ENCODE measurements at regions not wholly inside any gene's neighbourhood (a gene's known extent, or its start where the extent isn't known, plus 50 kb on each side); places are given as distances from the start of the nearest gene placed in this dataset.

GRCh38 chr1:113216664-113217063, 143.7 kb downstream of the LRIG2 start:
- no peak for DNase-seq
- intact Hi-C loops (cut with DNase I) = no loop called here
- no peak for ATAC-seq (ENCODE audit: poor library complexity)

GRCh38 chr1:113217447-113218208, 144.6 kb downstream of the LRIG2 start:
- ATAC-seq (ENCODE audit: poor library complexity) (no peak), DNase-seq (no peak)
- intact Hi-C loops (cut with DNase I) = no loop called here

GRCh38 chr1:113219377-113219776, 146.4 kb downstream of the LRIG2 start:
- ATAC-seq (ENCODE audit: poor library complexity) (no peak), DNase-seq (no peak)
- intact Hi-C loops (cut with DNase I) = no loop called here

- intact Hi-C loops (cut with DNase I) = no loop called here
- no peak for ATAC-seq (ENCODE audit: poor library complexity)
- no peak for DNase-seq
Measured at GRCh38 chr1:113219828-113220227, 146.8 kb downstream of the LRIG2 start.

- no peak for DNase-seq
- ATAC-seq (ENCODE audit: poor library complexity) = no peak
- intact Hi-C loops (cut with DNase I) = no loop called here
Measured at GRCh38 chr1:113223040-113223439, 150.0 kb downstream of the LRIG2 start.

- intact Hi-C loops (cut with DNase I) = no loop called here
- ATAC-seq (ENCODE audit: poor library complexity) (peak; percentile 91), DNase-seq (peak; percentile 69)
Measured at GRCh38 chr1:113223546-113223945, 150.5 kb downstream of the LRIG2 start.

GRCh38 chr1:113226148-113226547, 153.2 kb downstream of the LRIG2 start:
- intact Hi-C loops (cut with DNase I) = no loop called here
- ATAC-seq (ENCODE audit: poor library complexity) (peak; percentile 72), DNase-seq (peak; percentile 42)

GRCh38 chr1:113231866-113232265, 158.4 kb upstream of the MAGI3 start:
- no peak for DNase-seq
- intact Hi-C loops (cut with DNase I) = no loop called here
- ATAC-seq (ENCODE audit: poor library complexity) = no peak

GRCh38 chr1:113233441-113233840, 156.9 kb upstream of the MAGI3 start:
- DNase-seq (no peak), ATAC-seq (ENCODE audit: poor library complexity) (no peak)
- intact Hi-C loops (cut with DNase I) = no loop called here

GRCh38 chr1:113241237-113241636, 149.1 kb upstream of the MAGI3 start:
- intact Hi-C loops (cut with DNase I) = no loop called here
- ATAC-seq (ENCODE audit: poor library complexity) (no peak), DNase-seq (no peak)

- no peak for ATAC-seq (ENCODE audit: poor library complexity)
- DNase-seq = no peak
- intact Hi-C loops (cut with DNase I) = no loop called here
Measured at GRCh38 chr1:113242481-113242880, 147.8 kb upstream of the MAGI3 start.

- intact Hi-C loops (cut with DNase I) = no loop called here
- ATAC-seq (ENCODE audit: poor library complexity) = no peak
- no peak for DNase-seq
Measured at GRCh38 chr1:113243529-113243928, 146.8 kb upstream of the MAGI3 start.

GRCh38 chr1:113244112-113244820, 146.0 kb upstream of the MAGI3 start:
- DNase-seq (no peak), ATAC-seq (ENCODE audit: poor library complexity) (no peak)
- intact Hi-C loops (cut with DNase I) = no loop called here

GRCh38 chr1:113245252-113245651, 145.1 kb upstream of the MAGI3 start:
- no peak for DNase-seq
- intact Hi-C loops (cut with DNase I) = no loop called here
- ATAC-seq (ENCODE audit: poor library complexity) = no peak

GRCh38 chr1:113246929-113247328, 143.4 kb upstream of the MAGI3 start:
- intact Hi-C loops (cut with DNase I) = no loop called here
- no peak for ATAC-seq (ENCODE audit: poor library complexity)
- DNase-seq = no peak

GRCh38 chr1:113247355-113247754, 143.0 kb upstream of the MAGI3 start:
- intact Hi-C loops (cut with DNase I) = no loop called here
- ATAC-seq (ENCODE audit: poor library complexity) (no peak), DNase-seq (no peak)

GRCh38 chr1:113247782-113248181, 142.5 kb upstream of the MAGI3 start:
- ATAC-seq (ENCODE audit: poor library complexity) (no peak), DNase-seq (no peak)
- intact Hi-C loops (cut with DNase I) = no loop called here

GRCh38 chr1:113248494-113248893, 141.8 kb upstream of the MAGI3 start:
- ATAC-seq (ENCODE audit: poor library complexity) (no peak), DNase-seq (no peak)
- intact Hi-C loops (cut with DNase I) = no loop called here

- DNase-seq = no peak
- ATAC-seq (ENCODE audit: poor library complexity) = no peak
- intact Hi-C loops (cut with DNase I) = no loop called here
Measured at GRCh38 chr1:113250161-113250560, 140.2 kb upstream of the MAGI3 start.

- ATAC-seq (ENCODE audit: poor library complexity) (no peak), DNase-seq (no peak)
- intact Hi-C loops (cut with DNase I) = no loop called here
Measured at GRCh38 chr1:113252166-113252565, 138.1 kb upstream of the MAGI3 start.
